GM12891 (cell line): ENCODE measurements at regions not wholly inside any gene's neighbourhood (a gene's known extent, or its start where the extent isn't known, plus 50 kb on each side); places are given as distances from the start of the nearest gene placed in this dataset.

Experiments
- POLR2A ChIP-seq: IDR thresholded peaks from 2 replicates; pipeline ENCODE4 v1.6.1; 2011; ENCODE audit warnings: low read depth, low read length, control low read depth
- POLR2AphosphoS5 ChIP-seq: IDR thresholded peaks from 2 replicates; pipeline ENCODE4 v1.6.1; 2011; ENCODE audit warnings: low read depth, low read length, control low read depth
- POU2F2 ChIP-seq: IDR thresholded peaks from 2 replicates; pipeline ENCODE4 v1.6.1; 2011; ENCODE audit warnings: low read depth, mild to moderate bottlenecking, control low read depth, low read length, moderate library complexity
- SPI1 ChIP-seq: IDR thresholded peaks from 2 replicates; pipeline ENCODE4 v1.6.1; 2011; ENCODE audit warnings: low read depth, low read length, control low read depth
- TAF1 ChIP-seq: IDR thresholded peaks from 2 replicates; pipeline ENCODE4 v1.6.1; 2011; ENCODE audit warnings: low read depth, low read length, control low read depth

DNA sequence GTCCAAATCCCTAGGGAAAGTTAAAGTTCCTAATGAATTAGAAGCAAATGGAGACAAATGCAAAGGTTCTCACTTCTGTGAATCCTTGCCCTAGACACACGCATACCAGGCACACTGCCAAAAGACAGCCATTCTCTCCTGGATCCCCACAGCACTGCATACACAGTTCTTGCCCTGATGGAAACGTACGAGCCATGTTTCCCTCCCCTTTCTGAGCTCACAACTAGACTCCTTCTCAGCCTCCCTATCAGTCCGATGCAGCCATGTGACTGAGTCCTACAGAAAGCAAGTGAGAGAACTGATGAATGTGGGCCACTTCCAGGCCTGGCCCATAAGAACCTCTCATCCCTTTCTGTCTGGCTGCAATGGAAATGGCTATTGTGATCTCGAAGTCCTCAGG is 92.0 kb downstream of the ZNF608 start:
- TF ChIP-seq POLR2AphosphoS5: no peak
- no peak for TF ChIP-seq TAF1
- no peak for TF ChIP-seq POLR2A
- TF ChIP-seq SPI1: no peak
- no peak for TF ChIP-seq POU2F2
